GM12872 (cell line): ENCODE measurements at regions not wholly inside any gene's neighbourhood (a gene's known extent, or its start where the extent isn't known, plus 50 kb on each side); places are given as distances from the start of the nearest gene placed in this dataset.

Experiments used
- TF ChIP-seq, protein P1 (sequence below): IDR thresholded peaks from 3 replicates; pipeline ENCODE4 v1.5.1; 2011; ENCODE audit warnings: low read depth, mild to moderate bottlenecking, low read length, moderate library complexity; ENCODE audit not compliant: insufficient read depth

DNA sequence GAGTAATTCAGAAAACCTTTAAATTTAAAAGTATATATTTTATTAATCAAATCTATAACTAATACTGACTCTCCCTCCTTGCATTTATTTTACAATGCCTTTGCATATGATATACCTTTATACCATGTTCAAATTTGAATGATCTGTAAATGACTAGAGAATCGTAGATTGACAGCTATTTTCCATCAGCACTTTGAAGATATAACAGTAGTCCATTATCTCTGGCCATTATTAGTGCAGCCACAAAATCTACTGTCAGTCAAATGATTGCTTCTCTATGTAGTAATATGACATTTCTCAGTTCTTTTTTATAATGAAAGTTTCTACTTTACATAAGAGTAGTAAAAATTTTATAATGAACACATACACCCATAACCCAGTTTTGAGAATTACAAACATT lies 1054.8 kb upstream of the B3GALT2 start:
- TF ChIP-seq, protein P1, sequence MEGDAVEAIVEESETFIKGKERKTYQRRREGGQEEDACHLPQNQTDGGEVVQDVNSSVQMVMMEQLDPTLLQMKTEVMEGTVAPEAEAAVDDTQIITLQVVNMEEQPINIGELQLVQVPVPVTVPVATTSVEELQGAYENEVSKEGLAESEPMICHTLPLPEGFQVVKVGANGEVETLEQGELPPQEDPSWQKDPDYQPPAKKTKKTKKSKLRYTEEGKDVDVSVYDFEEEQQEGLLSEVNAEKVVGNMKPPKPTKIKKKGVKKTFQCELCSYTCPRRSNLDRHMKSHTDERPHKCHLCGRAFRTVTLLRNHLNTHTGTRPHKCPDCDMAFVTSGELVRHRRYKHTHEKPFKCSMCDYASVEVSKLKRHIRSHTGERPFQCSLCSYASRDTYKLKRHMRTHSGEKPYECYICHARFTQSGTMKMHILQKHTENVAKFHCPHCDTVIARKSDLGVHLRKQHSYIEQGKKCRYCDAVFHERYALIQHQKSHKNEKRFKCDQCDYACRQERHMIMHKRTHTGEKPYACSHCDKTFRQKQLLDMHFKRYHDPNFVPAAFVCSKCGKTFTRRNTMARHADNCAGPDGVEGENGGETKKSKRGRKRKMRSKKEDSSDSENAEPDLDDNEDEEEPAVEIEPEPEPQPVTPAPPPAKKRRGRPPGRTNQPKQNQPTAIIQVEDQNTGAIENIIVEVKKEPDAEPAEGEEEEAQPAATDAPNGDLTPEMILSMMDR, result no peak

DNA sequence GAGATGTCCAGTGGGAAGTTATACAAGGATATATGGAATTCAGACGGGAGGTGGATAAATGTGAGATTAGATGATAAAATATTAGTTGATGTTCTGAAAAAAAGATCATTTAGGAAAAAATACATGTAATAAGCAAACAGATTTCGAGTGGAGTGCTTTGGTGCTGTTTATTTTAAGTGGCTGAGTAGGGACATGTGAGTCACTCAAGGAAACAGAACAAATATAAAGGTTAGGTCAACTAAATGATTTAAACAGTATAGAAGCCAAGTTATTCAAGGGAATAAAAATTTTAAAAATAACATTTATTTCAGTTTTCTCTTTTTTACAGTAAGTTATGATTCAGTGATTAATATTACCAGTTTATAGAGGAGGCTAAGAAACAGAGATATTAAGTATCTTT lies 1046.7 kb upstream of the B3GALT2 start:
- TF ChIP-seq, protein P1, result no peak

DNA sequence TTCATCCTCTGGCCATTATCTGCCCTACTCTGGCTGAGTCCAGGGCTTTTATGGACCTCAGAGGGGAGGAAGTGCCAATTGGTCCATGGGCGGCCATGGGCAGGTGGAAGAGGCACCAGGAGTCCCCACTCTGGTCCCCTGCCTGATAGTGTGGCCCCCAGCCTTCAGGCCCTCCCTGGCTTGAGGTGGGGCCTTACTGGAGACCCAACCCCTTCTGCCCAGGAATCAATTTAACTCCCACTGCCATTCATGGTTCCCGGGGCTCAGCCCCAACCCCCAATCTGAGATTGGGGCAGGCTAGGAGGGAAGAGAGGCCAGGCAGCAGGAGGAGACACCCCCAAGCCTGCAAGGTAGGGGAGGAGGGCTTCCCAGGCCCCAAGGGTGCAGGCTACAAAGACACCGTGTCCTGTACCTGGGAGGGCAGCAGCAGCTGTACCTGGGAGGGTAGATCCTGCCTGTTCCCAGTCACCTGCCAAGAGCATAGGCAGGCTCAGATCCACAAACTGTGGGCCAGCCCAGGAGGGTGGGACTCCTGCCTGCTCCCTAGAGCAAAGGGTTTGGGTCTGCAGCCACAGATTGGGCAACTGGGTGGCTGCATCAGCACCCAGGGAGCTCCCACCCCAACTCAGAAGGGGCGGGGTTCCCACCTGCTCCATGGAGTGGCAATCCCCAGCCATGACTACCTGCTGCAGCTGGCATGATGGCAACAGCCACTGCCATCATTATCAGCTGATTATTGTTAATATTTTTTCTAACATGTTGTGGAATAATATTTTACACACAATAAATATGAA lies 1044.1 kb upstream of the B3GALT2 start:
- TF ChIP-seq, protein P1, result no peak

DNA sequence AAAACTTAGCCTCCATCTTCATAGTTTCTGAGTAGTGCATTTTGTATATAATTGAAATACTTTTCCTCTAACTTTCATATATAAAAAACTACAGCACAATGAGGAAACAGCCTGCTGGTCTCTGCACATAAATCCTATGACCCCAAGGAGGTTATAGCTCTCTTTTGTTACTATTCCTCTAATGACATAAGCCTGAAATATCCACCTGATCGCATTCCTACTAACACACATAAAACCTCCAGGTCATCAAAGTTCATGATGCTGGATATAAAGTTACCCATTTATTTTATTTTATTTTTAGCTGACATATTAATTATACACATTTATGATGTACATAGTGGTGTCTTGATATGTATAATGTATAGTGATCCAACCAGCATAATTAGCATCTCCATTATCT lies 1042.0 kb upstream of the B3GALT2 start:
- TF ChIP-seq, protein P1, result no peak

DNA sequence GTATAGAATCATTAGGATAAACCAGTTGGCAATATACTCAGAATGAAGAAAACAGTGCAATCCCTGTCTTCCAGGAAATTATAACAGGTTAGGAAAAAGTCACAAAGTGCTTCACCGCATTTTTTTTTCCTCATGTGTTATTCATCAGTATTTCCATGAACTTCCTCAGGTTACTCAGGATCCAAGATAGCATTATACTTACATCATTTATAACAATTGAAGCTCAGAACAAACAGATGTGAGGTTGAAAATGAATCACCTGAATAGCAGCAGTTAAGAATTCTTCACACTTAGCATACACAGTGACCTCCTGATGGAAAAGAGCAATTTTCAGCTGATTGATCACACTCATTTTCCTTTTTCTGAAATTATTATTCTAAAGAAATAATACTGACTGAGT lies 1040.7 kb upstream of the B3GALT2 start:
- TF ChIP-seq, protein P1, result no peak

DNA sequence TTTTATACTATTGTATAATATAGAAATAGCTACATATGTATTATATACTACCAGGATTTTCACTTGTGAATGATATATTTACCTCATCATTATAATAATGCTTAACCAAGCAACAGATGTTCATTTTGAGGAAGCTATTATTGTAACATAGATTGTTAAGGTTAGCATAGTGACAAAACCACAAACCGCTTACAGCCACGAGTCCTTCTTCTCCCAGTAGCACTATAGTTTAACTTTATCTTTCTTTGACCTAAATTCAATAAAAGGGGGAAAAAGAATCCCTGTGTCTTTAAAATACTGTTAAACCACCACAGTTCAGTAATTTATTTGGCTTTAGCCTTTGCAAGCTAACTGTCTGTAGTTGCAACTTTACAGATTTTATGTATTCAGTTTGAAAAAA lies 1039.4 kb upstream of the B3GALT2 start:
- TF ChIP-seq, protein P1, result no peak

DNA sequence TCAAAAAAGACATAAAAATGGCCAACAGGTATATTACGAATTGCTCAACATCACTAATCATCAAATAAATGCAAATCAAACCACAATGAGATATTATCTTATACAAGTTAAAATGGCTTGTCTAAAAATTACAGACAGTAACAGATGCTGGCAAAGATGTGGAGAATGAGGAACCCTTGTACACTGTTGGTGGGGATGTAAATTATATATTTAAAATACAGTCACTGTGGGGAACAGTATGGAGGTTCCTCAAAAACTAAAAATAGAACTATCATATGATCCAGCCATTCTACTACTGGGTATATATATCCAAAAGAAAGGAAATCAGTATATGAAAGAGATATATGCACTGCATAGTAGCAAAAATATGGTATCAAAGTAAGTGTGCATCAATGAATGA lies 1037.2 kb upstream of the B3GALT2 start:
- TF ChIP-seq, protein P1, result no peak

DNA sequence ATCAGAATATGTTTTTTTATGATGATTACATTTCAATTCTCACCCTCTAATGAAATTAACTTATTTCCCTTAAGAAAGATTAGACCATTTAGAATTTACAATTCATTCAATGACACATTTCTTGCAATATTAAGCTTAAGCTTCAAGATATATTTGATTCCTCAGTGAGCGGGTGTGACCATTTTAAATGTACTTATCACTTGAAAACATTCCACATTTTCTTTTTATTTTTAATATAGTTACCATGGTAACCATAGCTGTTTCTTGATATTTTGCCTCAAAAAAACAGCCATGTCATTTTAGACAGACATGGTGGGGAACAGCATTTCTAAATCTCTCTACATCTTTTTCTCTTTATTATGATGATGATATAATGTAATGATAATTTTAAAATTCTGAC lies 1029.0 kb upstream of the B3GALT2 start:
- TF ChIP-seq, protein P1, result no peak
